ENCODE measurements at regions not wholly inside any gene's neighbourhood (a gene's known extent, or its start where the extent isn't known, plus 50 kb on each side); places are given as distances from the start of the nearest gene placed in this dataset.

GRCh38 chr5:83844449-83845068 lies 123.9 kb upstream of the HAPLN1 start (continued):
- TF ChIP-seq SREBF2 (IDR thresholded peaks at IDR 0.05; ENCODE audit: low read length) = no peak
- no peak for TF ChIP-seq CREM (IDR thresholded peaks at IDR 0.05; ENCODE audit: low read depth)
- TF ChIP-seq DPF2 (IDR thresholded peaks at IDR 0.05) = no peak
- no peak for TF ChIP-seq KLF5 (IDR thresholded peaks at IDR 0.05; ENCODE audit: partially characterized antibody)
- TF ChIP-seq ATF7 (IDR thresholded peaks at IDR 0.05; ENCODE audit: low read depth) = peak; percentile 59; the same call in 1 of the 2 replicates
- TF ChIP-seq SMC3 (IDR thresholded peaks at IDR 0.05; ENCODE audit: borderline replicate concordance, low read length) = no peak
- no peak for TF ChIP-seq ATF3 (IDR thresholded peaks at IDR 0.05; ENCODE audit: borderline replicate concordance, extremely low read depth, low read depth, low read length)
- no peak for TF ChIP-seq HDAC2 (IDR thresholded peaks at IDR 0.05)
- no peak for TF ChIP-seq WRNIP1 (IDR thresholded peaks at IDR 0.05; ENCODE audit: borderline replicate concordance, low read depth, low read length)
- TF ChIP-seq NFIC (IDR thresholded peaks at IDR 0.05; ENCODE audit: low read depth, low read length) = no peak; the same call in 1 of the 2 replicates
- no peak for TF ChIP-seq NFXL1 (IDR thresholded peaks at IDR 0.05; ENCODE audit: borderline replicate concordance)
- TF ChIP-seq NR2C1 (IDR thresholded peaks at IDR 0.05) = no peak
- TF ChIP-seq PAX8 (IDR thresholded peaks at IDR 0.05) = no peak
- no peak for TF ChIP-seq BMI1 (IDR thresholded peaks at IDR 0.05; ENCODE audit: borderline replicate concordance)
- TF ChIP-seq CEBPB (IDR thresholded peaks at IDR 0.05; ENCODE audit: borderline replicate concordance in 1 of 2, low read depth in 2 of 2, low read length in 2 of 2) = peak in 1 of 2 experiments; percentile 40; a peak in 2 of 4 replicates
- no peak for TF ChIP-seq MTA2 (IDR thresholded peaks at IDR 0.05; ENCODE audit: low read depth)
- 0 out of 2 replicates have a peak, but pooled peaks have one; percentile 19 for TF ChIP-seq EED (IDR thresholded peaks at IDR 0.05; ENCODE audit: low read depth)
- TF ChIP-seq FOS (IDR thresholded peaks at IDR 0.05; ENCODE audit: borderline replicate concordance, extremely low read depth, insufficient read length) = no peak
- TF ChIP-seq IKZF2 (IDR thresholded peaks at IDR 0.05) = peak in 1 of 2 experiments; percentile 24; a peak in 1 of 4 replicates
- no peak for TF ChIP-seq ZNF207 (IDR thresholded peaks at IDR 0.05; ENCODE audit: borderline replicate concordance)
- no peak for TF ChIP-seq IRF5 (IDR thresholded peaks at IDR 0.05; ENCODE audit: borderline replicate concordance)
- TF ChIP-seq CBX5 (IDR thresholded peaks at IDR 0.05; ENCODE audit: low read depth) = peak; percentile 72; the same call in 1 of the 2 replicates
- TF ChIP-seq IKZF1 (conservative IDR thresholded peaks at IDR 0.05) = 0 out of 2 replicates have a peak, but pooled peaks have one; percentile 12
- TF ChIP-seq ZNF592 (IDR thresholded peaks at IDR 0.05) = no peak
- TF ChIP-seq TARDBP (IDR thresholded peaks at IDR 0.05; ENCODE audit: borderline replicate concordance) = no peak
- 0 out of 2 replicates have a peak, but pooled peaks have one; percentile 20 for TF ChIP-seq CREB1 (IDR thresholded peaks at IDR 0.05; ENCODE audit: low read depth)
- no peak for TF ChIP-seq BHLHE40 (IDR thresholded peaks at IDR 0.05; ENCODE audit: borderline replicate concordance in 1 of 2, low read depth in 2 of 2, low read length in 1 of 2)
